Omental fat pad (tissue), 3 donors: ENCODE measurements at regions not wholly inside any gene's neighbourhood (a gene's known extent, or its start where the extent isn't known, plus 50 kb on each side); places are given as distances from the start of the nearest gene placed in this dataset.

Experiments used
- ATAC-seq: fragments of 150-250 bp; one replicate; pipeline ENCODE4 v1.9.1; 2016; ENCODE audit warnings: mild to moderate bottlenecking, moderate library complexity; ENCODE audit not compliant: low FRiP score
- DNase-seq: peaks from one replicate; pipeline ENCODE4 v3.0.0-alpha.2; 2019; ENCODE audit warnings: low spot score
- CTCF ChIP-seq, 3 donors: fragments of 450-650 bp; IDR thresholded peaks; one replicate each; pipeline ENCODE4 v1.5.1; 2016 to 2017; ENCODE audit warnings: antibody characterized with exemption in 3 of 3, mild to moderate bottlenecking in 3 of 3, moderate library complexity in 2 of 3

- DNase-seq (no peak), ATAC-seq (no peak)
- TF ChIP-seq CTCF (IDR thresholded peaks at IDR 0.05), result no peak
Measured at GRCh38 chr14:101069228-101069549, 165.7 kb upstream of the RTL1 start.

- TF ChIP-seq CTCF (IDR thresholded peaks at IDR 0.05), result no peak
- DNase-seq (peak; percentile 14), ATAC-seq (no peak)
Measured at GRCh38 chr14:101069666-101070362, 166.3 kb upstream of the RTL1 start.

GRCh38 chr14:101070540-101071492 lies 167.3 kb upstream of the RTL1 start:
- TF ChIP-seq CTCF (IDR thresholded peaks at IDR 0.05), result no peak
- ATAC-seq, result no peak
- DNase-seq, result peak; percentile 10

- no peak for TF ChIP-seq CTCF (IDR thresholded peaks at IDR 0.05)
- ATAC-seq (no peak), DNase-seq (peak; percentile 15)
Measured at GRCh38 chr14:101071493-101071906, 168.0 kb upstream of the RTL1 start.

GRCh38 chr14:101072070-101072469 lies 168.5 kb upstream of the RTL1 start:
- TF ChIP-seq CTCF (IDR thresholded peaks at IDR 0.05), result no peak
- ATAC-seq (no peak), DNase-seq (peak; percentile 8)

GRCh38 chr14:101072531-101072930 lies 169.0 kb upstream of the RTL1 start:
- no peak for ATAC-seq
- no peak for TF ChIP-seq CTCF (IDR thresholded peaks at IDR 0.05)
- peak; percentile 9 for DNase-seq
